ENCODE measurements at regions not wholly inside any gene's neighbourhood (a gene's known extent, or its start where the extent isn't known, plus 50 kb on each side); places are given as distances from the start of the nearest gene placed in this dataset.
A peak's percentile ranks its signal among the peaks of the same experiment; 100 is the strongest.
"Not testable (repeated sequence)": the region's sequence is repeated elsewhere in the genome, so short reads cannot be mapped to it uniquely, and the experiment has no call there.

GRCh38 chr1:55457874-55458273, 242.7 kb upstream of the USP24 start:
- Histone ChIP-seq H3K4me3 (ENCODE audit: low read length) (no peak overlapping the region), H3K27me3 (ENCODE audit: control insufficient read depth, insufficient read depth, low read length) (no peaks in the 10 kb centered on the region), H3K27ac (ENCODE audit: low read length) (no peak overlapping the region), H3K36me3 (ENCODE audit: control insufficient read depth, insufficient read depth, low read length) (no peaks in the 10 kb centered on the region), H3K4me1 (ENCODE audit: control insufficient read depth, insufficient read depth, low read length) (no peaks in the 10 kb centered on the region), H3K9me3 (replicated peaks; ENCODE audit: control insufficient read depth, low read depth, low read length) (peaks cover 11% of the 10 kb centered on the region)
- WGBS (ENCODE audit: insufficient coverage) = 100% methylated on average over 1 of the region's 2 CpGs
- DNase-seq = no peak

GRCh38 chr1:55456971-55457370, 241.8 kb upstream of the USP24 start:
- Histone ChIP-seq H3K4me1 (ENCODE audit: control insufficient read depth, insufficient read depth, low read length) (no peaks in the 10 kb centered on the region), H3K27me3 (ENCODE audit: control insufficient read depth, insufficient read depth, low read length) (no peaks in the 10 kb centered on the region), H3K4me3 (ENCODE audit: low read length) (no peak overlapping the region), H3K36me3 (ENCODE audit: control insufficient read depth, insufficient read depth, low read length) (no peaks in the 10 kb centered on the region), H3K27ac (ENCODE audit: low read length) (no peak overlapping the region), H3K9me3 (replicated peaks; ENCODE audit: control insufficient read depth, low read depth, low read length) (peaks cover 11% of the 10 kb centered on the region)
- WGBS (ENCODE audit: insufficient coverage) = 100% methylated on average over 1 of the region's 1 CpG
- no peak for DNase-seq

- no peak for DNase-seq
- Histone ChIP-seq H3K4me3 (ENCODE audit: low read length) (no peak overlapping the region), H3K9me3 (replicated peaks; ENCODE audit: control insufficient read depth, low read depth, low read length) (peaks cover 3% of the 10 kb centered on the region), H3K27me3 (ENCODE audit: control insufficient read depth, insufficient read depth, low read length) (no peaks in the 10 kb centered on the region), H3K4me1 (ENCODE audit: control insufficient read depth, insufficient read depth, low read length) (peaks cover 8% of the 10 kb centered on the region), H3K36me3 (ENCODE audit: control insufficient read depth, insufficient read depth, low read length) (no peaks in the 10 kb centered on the region), H3K27ac (ENCODE audit: low read length) (no peak overlapping the region)
Measured at GRCh38 chr1:55448261-55448660, 233.1 kb upstream of the USP24 start.

GRCh38 chr1:55447488-55447887, 232.3 kb upstream of the USP24 start:
- no CpG with 5 or more reads among the region's 2 CpGs for whole genome bisulfite sequencing (ENCODE audit: insufficient coverage)
- peaks cover 3% of the 10 kb centered on the region for H3K9me3 ChIP-seq (replicated peaks; ENCODE audit: control insufficient read depth, low read depth, low read length)
- H3K36me3 ChIP-seq (ENCODE audit: control insufficient read depth, insufficient read depth, low read length) = no peaks in the 10 kb centered on the region
- H3K27ac ChIP-seq (ENCODE audit: low read length) = no peak overlapping the region
- peaks cover 13% of the 10 kb centered on the region for H3K4me1 ChIP-seq (ENCODE audit: control insufficient read depth, insufficient read depth, low read length)
- no peaks in the 10 kb centered on the region for H3K27me3 ChIP-seq (ENCODE audit: control insufficient read depth, insufficient read depth, low read length)
- H3K4me3 ChIP-seq (ENCODE audit: low read length) = no peak overlapping the region
- no peak for DNase-seq

GRCh38 chr1:55446351-55446750, 231.2 kb upstream of the USP24 start:
- H3K36me3 ChIP-seq (ENCODE audit: control insufficient read depth, insufficient read depth, low read length) = no peaks in the 10 kb centered on the region
- WGBS (ENCODE audit: insufficient coverage) = no CpG with 5 or more reads among the region's 2 CpGs

GRCh38 chr1:55445416-55445815, 230.3 kb upstream of the USP24 start:
- Histone ChIP-seq H3K4me1 (ENCODE audit: control insufficient read depth, insufficient read depth, low read length) (peaks cover 13% of the 10 kb centered on the region), H3K27ac (ENCODE audit: low read length) (no peak overlapping the region), H3K27me3 (ENCODE audit: control insufficient read depth, insufficient read depth, low read length) (no peaks in the 10 kb centered on the region), H3K9me3 (replicated peaks; ENCODE audit: control insufficient read depth, low read depth, low read length) (no peaks in the 10 kb centered on the region), H3K36me3 (ENCODE audit: control insufficient read depth, insufficient read depth, low read length) (no peaks in the 10 kb centered on the region), H3K4me3 (ENCODE audit: low read length) (no peak overlapping the region)
- no peak for DNase-seq
- 100% methylated on average over 2 of the region's 2 CpGs for WGBS (ENCODE audit: insufficient coverage)

More at GRCh38 chr1:55446351-55446750, 231.2 kb upstream of the USP24 start:
- H3K27ac ChIP-seq (ENCODE audit: low read length) = no peak overlapping the region
- no peak for DNase-seq
- H3K4me1 ChIP-seq (ENCODE audit: control insufficient read depth, insufficient read depth, low read length) = peaks cover 13% of the 10 kb centered on the region
- H3K27me3 ChIP-seq (ENCODE audit: control insufficient read depth, insufficient read depth, low read length) = no peaks in the 10 kb centered on the region
- H3K9me3 ChIP-seq (replicated peaks; ENCODE audit: control insufficient read depth, low read depth, low read length) = peaks cover 3% of the 10 kb centered on the region
- no peak overlapping the region for H3K4me3 ChIP-seq (ENCODE audit: low read length)

GRCh38 chr1:55444667-55445066, 229.5 kb upstream of the USP24 start:
- H3K4me3 ChIP-seq (ENCODE audit: low read length) = no peak overlapping the region
- H3K27me3 ChIP-seq (ENCODE audit: control insufficient read depth, insufficient read depth, low read length) = no peaks in the 10 kb centered on the region
- H3K27ac ChIP-seq (ENCODE audit: low read length) = no peak overlapping the region
- WGBS (ENCODE audit: insufficient coverage) = no CpG with 5 or more reads among the region's 1 CpG
- H3K9me3 ChIP-seq (replicated peaks; ENCODE audit: control insufficient read depth, low read depth, low read length) = no peaks in the 10 kb centered on the region
- no peak for DNase-seq
- H3K36me3 ChIP-seq (ENCODE audit: control insufficient read depth, insufficient read depth, low read length) = no peaks in the 10 kb centered on the region
- H3K4me1 ChIP-seq (ENCODE audit: control insufficient read depth, insufficient read depth, low read length) = peaks cover 13% of the 10 kb centered on the region

GRCh38 chr1:55443175-55443915, 228.2 kb upstream of the USP24 start:
- 0% methylated on average over 1 of the region's 7 CpGs for WGBS (ENCODE audit: insufficient coverage)
- no peaks in the 10 kb centered on the region for H3K27me3 ChIP-seq (ENCODE audit: control insufficient read depth, insufficient read depth, low read length)
- H3K4me1 ChIP-seq (ENCODE audit: control insufficient read depth, insufficient read depth, low read length) = peaks cover 13% of the 10 kb centered on the region
- no peaks in the 10 kb centered on the region for H3K9me3 ChIP-seq (replicated peaks; ENCODE audit: control insufficient read depth, low read depth, low read length)
- no peak overlapping the region for H3K4me3 ChIP-seq (ENCODE audit: low read length)
- DNase-seq = peak; percentile 95
- H3K27ac ChIP-seq (ENCODE audit: low read length) = peak overlapping the region; percentile 49
- H3K36me3 ChIP-seq (ENCODE audit: control insufficient read depth, insufficient read depth, low read length) = no peaks in the 10 kb centered on the region

GRCh38 chr1:55441489-55441888, 226.3 kb upstream of the USP24 start:
- DNase-seq = no peak
- WGBS (ENCODE audit: insufficient coverage) = no CpG with 5 or more reads among the region's 1 CpG
- H3K9me3 ChIP-seq (replicated peaks; ENCODE audit: control insufficient read depth, low read depth, low read length) = no peaks in the 10 kb centered on the region

GRCh38 chr1:55437692-55438091, 222.5 kb upstream of the USP24 start:
- Histone ChIP-seq H3K4me1 (ENCODE audit: control insufficient read depth, insufficient read depth, low read length) (no peaks in the 10 kb centered on the region), H3K27me3 (ENCODE audit: control insufficient read depth, insufficient read depth, low read length) (no peaks in the 10 kb centered on the region), H3K36me3 (ENCODE audit: control insufficient read depth, insufficient read depth, low read length) (no peaks in the 10 kb centered on the region), H3K4me3 (ENCODE audit: low read length) (no peak overlapping the region), H3K27ac (ENCODE audit: low read length) (no peak overlapping the region), H3K9me3 (replicated peaks; ENCODE audit: control insufficient read depth, low read depth, low read length) (no peaks in the 10 kb centered on the region)
- WGBS (ENCODE audit: insufficient coverage) = no CpG with 5 or more reads among the region's 2 CpGs
- DNase-seq = no peak

More at GRCh38 chr1:55441489-55441888, 226.3 kb upstream of the USP24 start:
- Histone ChIP-seq H3K27ac (ENCODE audit: low read length) (no peak overlapping the region), H3K4me3 (ENCODE audit: low read length) (no peak overlapping the region), H3K4me1 (ENCODE audit: control insufficient read depth, insufficient read depth, low read length) (peaks cover 13% of the 10 kb centered on the region), H3K36me3 (ENCODE audit: control insufficient read depth, insufficient read depth, low read length) (no peaks in the 10 kb centered on the region), H3K27me3 (ENCODE audit: control insufficient read depth, insufficient read depth, low read length) (no peaks in the 10 kb centered on the region)

GRCh38 chr1:55430720-55431119, 215.6 kb upstream of the USP24 start:
- H3K4me3 ChIP-seq (ENCODE audit: low read length); H3K27ac ChIP-seq (ENCODE audit: low read length); DNase-seq; H3K9me3 ChIP-seq (replicated peaks; ENCODE audit: control insufficient read depth, low read depth, low read length); H3K27me3 ChIP-seq (ENCODE audit: control insufficient read depth, insufficient read depth, low read length); H3K36me3 ChIP-seq (ENCODE audit: control insufficient read depth, insufficient read depth, low read length); H3K4me1 ChIP-seq (ENCODE audit: control insufficient read depth, insufficient read depth, low read length): not testable (repeated sequence)
- WGBS (ENCODE audit: insufficient coverage) = 72% methylated on average over 2 of the region's 3 CpGs
